Fibroblast of the aortic adventitia (primary cell): ENCODE measurements at regions not wholly inside any gene's neighbourhood (a gene's known extent, or its start where the extent isn't known, plus 50 kb on each side); places are given as distances from the start of the nearest gene placed in this dataset.
"Not testable (repeated sequence)": the region's sequence is repeated elsewhere in the genome, so short reads cannot be mapped to it uniquely, and the experiment has no call there.

Source experiments
- DNase-seq: peaks from one replicate; pipeline ENCODE4 v3.0.0-alpha.2; 2010; ENCODE audit warnings: low read depth
- H3K4me3 ChIP-seq: 2 replicates; pipeline ENCODE4 v1.5.1; 2011; ENCODE audit warnings: low read depth, mild to moderate bottlenecking, control low read depth, low read length, moderate library complexity
- TF ChIP-seq, protein P1 (sequence below): IDR thresholded peaks from 2 replicates; pipeline ENCODE4 v1.5.1; 2011; ENCODE audit warnings: mild to moderate bottlenecking, low read length, control low read depth, inconsistent platforms; ENCODE audit not compliant: insufficient read depth

- H3K4me3 ChIP-seq: no peak overlapping the region
- TF ChIP-seq, protein P1, sequence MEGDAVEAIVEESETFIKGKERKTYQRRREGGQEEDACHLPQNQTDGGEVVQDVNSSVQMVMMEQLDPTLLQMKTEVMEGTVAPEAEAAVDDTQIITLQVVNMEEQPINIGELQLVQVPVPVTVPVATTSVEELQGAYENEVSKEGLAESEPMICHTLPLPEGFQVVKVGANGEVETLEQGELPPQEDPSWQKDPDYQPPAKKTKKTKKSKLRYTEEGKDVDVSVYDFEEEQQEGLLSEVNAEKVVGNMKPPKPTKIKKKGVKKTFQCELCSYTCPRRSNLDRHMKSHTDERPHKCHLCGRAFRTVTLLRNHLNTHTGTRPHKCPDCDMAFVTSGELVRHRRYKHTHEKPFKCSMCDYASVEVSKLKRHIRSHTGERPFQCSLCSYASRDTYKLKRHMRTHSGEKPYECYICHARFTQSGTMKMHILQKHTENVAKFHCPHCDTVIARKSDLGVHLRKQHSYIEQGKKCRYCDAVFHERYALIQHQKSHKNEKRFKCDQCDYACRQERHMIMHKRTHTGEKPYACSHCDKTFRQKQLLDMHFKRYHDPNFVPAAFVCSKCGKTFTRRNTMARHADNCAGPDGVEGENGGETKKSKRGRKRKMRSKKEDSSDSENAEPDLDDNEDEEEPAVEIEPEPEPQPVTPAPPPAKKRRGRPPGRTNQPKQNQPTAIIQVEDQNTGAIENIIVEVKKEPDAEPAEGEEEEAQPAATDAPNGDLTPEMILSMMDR: no peak
- no peak for DNase-seq
Measured at GRCh38 chr4:125784741-125785140, 470.0 kb downstream of the FAT4 start.

DNA sequence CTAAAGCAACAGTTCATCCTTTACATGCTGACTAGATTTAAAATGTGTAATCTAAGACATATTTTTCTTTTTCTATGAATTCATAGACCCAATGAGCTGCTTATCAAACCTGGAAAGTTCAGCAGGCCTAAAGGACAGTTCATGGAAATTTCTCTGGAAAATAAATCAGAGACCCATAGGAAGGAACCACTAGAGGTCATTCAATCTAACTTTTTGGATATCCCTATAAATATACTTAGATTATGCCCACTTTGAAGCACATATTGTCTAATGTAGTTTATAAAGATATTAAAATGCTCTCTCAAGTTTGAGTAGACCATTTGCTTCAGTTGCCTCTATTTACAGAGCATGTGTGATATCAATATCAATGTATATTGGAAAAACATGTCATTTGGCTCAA, 473.0 kb downstream of the FAT4 start:
- DNase-seq: no peak
- TF ChIP-seq, protein P1: peak; percentile 16
- no peak overlapping the region for H3K4me3 ChIP-seq

DNA sequence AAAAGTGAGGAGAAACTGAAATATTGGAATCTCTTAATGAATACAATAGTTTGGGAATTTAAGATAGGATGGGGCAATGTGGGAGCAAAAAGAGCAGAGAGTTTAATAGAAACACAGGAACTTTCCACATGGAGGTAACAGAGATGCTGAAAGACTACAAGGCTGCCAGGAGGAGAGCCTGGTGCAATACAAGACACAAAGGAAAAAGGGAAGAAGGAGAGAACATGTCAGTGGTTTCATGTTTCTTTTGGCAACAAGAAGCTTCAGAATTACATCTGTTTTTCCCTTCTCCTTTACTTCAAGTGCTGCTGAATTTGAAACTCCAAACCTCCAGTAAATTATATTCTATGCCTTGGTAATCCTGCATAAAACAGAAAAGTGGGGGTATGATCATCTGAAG, 474.3 kb downstream of the FAT4 start:
- DNase-seq: peak; percentile 38
- no peak overlapping the region for H3K4me3 ChIP-seq
- TF ChIP-seq, protein P1: no peak

DNA sequence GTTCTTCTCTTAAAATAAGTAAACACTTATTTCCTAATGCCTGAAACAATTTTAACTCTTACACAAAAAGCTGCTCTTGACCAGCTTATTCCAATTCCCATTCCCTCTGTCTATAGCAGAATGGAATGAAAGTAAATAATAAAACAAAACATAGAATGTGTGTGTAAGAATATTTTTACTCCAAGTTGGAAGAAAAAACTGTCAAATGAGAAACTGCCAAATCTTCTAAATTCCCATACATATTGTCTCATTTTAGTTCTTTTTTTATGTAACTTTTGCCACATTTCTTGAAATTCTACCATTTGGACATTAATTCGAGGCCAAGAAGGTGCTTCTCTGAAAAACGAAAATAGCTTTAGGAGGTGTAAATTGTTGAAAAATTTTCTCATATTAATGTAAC, 477.1 kb downstream of the FAT4 start:
- DNase-seq: no peak
- no peak overlapping the region for H3K4me3 ChIP-seq
- TF ChIP-seq, protein P1: no peak

DNA sequence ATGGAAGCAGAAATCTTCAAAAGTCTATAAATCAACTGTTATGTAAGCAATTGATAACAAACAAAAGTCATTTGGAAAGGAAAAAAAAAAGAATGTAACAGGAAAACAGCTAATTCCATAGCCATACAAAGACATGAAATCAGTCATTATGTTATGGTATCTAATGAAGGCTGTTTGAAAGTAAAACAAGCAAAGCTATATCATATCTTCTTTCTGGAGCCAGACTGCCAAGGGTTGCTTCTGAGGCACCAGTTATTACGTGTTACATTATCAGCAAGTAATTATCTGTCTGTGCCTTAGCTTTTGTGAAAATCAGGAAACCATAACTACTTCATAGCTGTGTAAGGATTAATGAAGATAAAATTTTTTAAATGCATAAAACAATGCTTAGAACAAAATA, 480.2 kb downstream of the FAT4 start:
- no peak for DNase-seq
- H3K4me3 ChIP-seq: no peak overlapping the region
- TF ChIP-seq, protein P1: no peak

GRCh38 chr4:125796138-125796537, 481.4 kb downstream of the FAT4 start:
- no peak for DNase-seq
- TF ChIP-seq, protein P1: no peak
- H3K4me3 ChIP-seq: no peak overlapping the region

GRCh38 chr4:125797621-125798020, 482.9 kb downstream of the FAT4 start:
- not testable (repeated sequence) for H3K4me3 ChIP-seq, DNase-seq
